ENCODE measurements at regions not wholly inside any gene's neighbourhood (a gene's known extent, or its start where the extent isn't known, plus 50 kb on each side); places are given as distances from the start of the nearest gene placed in this dataset.

DNA sequence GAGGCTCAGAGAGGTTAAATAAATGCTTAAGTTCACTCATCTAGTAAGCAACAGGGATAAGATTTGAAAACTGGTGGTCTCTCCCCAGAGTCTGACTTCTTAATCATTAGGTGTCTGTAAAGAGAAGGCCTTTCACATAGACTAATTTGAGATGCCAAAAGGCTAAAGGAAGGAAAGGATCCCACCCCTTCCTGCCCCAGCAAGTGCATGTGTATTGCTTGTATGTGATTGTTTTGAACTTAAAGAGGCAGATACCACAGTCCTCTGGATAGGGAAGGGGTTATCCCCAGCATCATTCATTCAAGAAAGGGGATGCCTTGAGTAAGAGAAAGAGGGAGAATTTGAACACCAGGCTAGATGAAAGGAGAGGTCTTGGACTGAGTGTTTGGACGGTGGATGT, 192.0 kb downstream of the OGFRL1 start (continued):
- TF ChIP-seq, protein P1, sequence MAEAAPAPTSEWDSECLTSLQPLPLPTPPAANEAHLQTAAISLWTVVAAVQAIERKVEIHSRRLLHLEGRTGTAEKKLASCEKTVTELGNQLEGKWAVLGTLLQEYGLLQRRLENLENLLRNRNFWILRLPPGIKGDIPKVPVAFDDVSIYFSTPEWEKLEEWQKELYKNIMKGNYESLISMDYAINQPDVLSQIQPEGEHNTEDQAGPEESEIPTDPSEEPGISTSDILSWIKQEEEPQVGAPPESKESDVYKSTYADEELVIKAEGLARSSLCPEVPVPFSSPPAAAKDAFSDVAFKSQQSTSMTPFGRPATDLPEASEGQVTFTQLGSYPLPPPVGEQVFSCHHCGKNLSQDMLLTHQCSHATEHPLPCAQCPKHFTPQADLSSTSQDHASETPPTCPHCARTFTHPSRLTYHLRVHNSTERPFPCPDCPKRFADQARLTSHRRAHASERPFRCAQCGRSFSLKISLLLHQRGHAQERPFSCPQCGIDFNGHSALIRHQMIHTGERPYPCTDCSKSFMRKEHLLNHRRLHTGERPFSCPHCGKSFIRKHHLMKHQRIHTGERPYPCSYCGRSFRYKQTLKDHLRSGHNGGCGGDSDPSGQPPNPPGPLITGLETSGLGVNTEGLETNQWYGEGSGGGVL (tag by site-specific recombination; IDR thresholded peaks at IDR 0.05), result no peak
- no peak for TF ChIP-seq ZNF302 (tag by site-specific recombination; IDR thresholded peaks at IDR 0.05; ENCODE audit: low read depth)
- no peak for TF ChIP-seq ZNF658 (tag by site-specific recombination; IDR thresholded peaks at IDR 0.05)
- no peak for TF ChIP-seq ZNF140 (tag by site-specific recombination; IDR thresholded peaks at IDR 0.05)
- TF ChIP-seq, protein P2, sequence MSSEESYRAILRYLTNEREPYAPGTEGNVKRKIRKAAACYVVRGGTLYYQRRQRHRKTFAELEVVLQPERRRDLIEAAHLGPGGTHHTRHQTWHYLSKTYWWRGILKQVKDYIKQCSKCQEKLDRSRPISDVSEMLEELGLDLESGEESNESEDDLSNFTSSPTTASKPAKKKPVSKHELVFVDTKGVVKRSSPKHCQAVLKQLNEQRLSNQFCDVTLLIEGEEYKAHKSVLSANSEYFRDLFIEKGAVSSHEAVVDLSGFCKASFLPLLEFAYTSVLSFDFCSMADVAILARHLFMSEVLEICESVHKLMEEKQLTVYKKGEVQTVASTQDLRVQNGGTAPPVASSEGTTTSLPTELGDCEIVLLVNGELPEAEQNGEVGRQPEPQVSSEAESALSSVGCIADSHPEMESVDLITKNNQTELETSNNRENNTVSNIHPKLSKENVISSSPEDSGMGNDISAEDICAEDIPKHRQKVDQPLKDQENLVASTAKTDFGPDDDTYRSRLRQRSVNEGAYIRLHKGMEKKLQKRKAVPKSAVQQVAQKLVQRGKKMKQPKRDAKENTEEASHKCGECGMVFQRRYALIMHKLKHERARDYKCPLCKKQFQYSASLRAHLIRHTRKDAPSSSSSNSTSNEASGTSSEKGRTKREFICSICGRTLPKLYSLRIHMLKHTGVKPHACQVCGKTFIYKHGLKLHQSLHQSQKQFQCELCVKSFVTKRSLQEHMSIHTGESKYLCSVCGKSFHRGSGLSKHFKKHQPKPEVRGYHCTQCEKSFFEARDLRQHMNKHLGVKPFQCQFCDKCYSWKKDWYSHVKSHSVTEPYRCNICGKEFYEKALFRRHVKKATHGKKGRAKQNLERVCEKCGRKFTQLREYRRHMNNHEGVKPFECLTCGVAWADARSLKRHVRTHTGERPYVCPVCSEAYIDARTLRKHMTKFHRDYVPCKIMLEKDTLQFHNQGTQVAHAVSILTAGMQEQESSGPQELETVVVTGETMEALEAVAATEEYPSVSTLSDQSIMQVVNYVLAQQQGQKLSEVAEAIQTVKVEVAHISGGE (tag by site-specific recombination; conservative IDR thresholded peaks at IDR 0.05; ENCODE audit: low read depth), result no peak

DNA sequence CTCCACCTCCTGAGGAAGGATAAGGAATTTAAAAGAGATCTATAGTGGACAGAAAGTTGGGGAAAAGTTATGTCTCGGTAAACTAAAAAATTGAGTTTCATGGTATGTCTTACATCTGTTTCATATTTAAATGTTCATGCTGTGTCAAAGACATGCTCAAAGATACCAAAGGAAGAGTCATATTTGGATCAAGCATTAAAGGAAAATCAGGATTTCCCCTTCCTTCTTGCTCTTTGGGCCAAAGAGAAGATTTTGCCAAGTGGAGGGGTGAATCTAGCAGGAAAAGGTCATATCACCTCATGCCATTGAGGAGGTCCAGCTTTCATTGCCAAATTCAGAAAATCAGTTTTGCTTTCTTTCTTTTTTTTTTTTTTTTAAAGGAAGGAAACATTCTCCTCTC, 192.4 kb downstream of the OGFRL1 start:
- CTCF ChIA-PET, result no interaction called here
- no peak for TF ChIP-seq FEZF1 (tag by site-specific recombination; IDR thresholded peaks at IDR 0.05)
- no peak for TF ChIP-seq ZNF529 (tag by site-specific recombination; IDR thresholded peaks at IDR 0.05; ENCODE audit: insufficient replicate concordance)
- no peak for TF ChIP-seq KLF10 (tag by site-specific recombination; IDR thresholded peaks at IDR 0.05)
- TF ChIP-seq ZNF426 (tag by site-specific recombination; IDR thresholded peaks at IDR 0.05), result no peak
- TF ChIP-seq ZNF747 (tag by site-specific recombination; IDR thresholded peaks at IDR 0.05), result no peak
- TF ChIP-seq, protein P3, sequence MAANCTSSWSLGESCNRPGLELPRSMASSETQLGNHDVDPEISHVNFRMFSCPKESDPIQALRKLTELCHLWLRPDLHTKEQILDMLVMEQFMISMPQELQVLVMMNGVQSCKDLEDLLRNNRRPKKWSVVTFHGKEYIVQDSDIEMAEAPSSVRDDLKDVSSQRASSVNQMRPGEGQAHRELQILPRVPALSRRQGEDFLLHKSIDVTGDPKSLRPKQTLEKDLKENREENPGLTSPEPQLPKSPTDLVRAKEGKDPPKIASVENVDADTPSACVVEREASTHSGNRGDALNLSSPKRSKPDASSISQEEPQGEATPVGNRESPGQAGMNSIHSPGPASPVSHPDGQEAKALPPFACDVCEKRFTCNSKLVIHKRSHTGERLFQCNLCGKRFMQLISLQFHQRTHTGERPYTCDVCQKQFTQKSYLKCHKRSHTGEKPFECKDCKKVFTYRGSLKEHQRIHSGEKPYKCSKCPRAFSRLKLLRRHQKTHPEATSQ (tag by site-specific recombination; IDR thresholded peaks at IDR 0.05), result no peak
- no peak for TF ChIP-seq ZNF121 (tag by site-specific recombination; IDR thresholded peaks at IDR 0.05)
- no peak for TF ChIP-seq ZNF501 (tag by site-specific recombination; IDR thresholded peaks at IDR 0.05)
- Histone ChIP-seq H3K4me1 (ENCODE audit: control insufficient read depth, insufficient read depth, low read length) (no peaks in the 10 kb centered on the region), H3K4me3 (ENCODE audit: low read depth, low read length) (no peak overlapping the region), H3K36me3 (ENCODE audit: control insufficient read depth in 2 of 2, insufficient read depth in 1 of 2, low read length in 2 of 2) (no peaks in the 10 kb centered on the region), H3K9me3 (ENCODE audit: control insufficient read depth, insufficient read depth, low read depth, low read length) (no peaks in the 10 kb centered on the region), H3K27ac (ENCODE audit: extremely low read depth, low read depth, low read length) (no peak overlapping the region)
- POLR2A ChIA-PET, result no interaction called here

DNA sequence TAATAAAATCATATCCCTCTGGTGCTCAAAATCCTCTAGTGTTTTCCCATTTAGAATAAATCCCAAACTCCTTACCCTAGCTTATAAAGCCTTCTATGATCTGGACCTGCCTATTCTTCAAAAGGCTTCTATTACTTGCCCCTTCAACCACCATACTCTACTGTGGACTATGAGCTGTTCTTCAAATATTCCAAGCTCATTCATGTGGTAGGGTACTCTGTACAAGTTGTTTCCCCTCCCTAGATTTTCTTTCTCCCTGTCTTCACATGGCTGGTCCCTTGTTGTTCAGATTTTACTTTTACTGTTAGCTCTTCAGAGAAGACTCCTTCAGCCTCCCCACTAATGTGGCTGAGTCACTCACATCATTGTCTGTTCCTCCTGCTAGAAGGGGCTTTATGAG, 193.2 kb downstream of the OGFRL1 start:
- no peak for TF ChIP-seq ZNF221 (tag by site-specific recombination; IDR thresholded peaks at IDR 0.05; ENCODE audit: borderline replicate concordance)
- TF ChIP-seq ZNF600 (tag by site-specific recombination; IDR thresholded peaks at IDR 0.05), result no peak
- no peak for TF ChIP-seq SALL2 (tag by site-specific recombination; IDR thresholded peaks at IDR 0.05; ENCODE audit: borderline replicate concordance)
- TF ChIP-seq ZIC2 (tag by site-specific recombination; IDR thresholded peaks at IDR 0.05), result no peak
- TF ChIP-seq ZNF23 (tag by site-specific recombination; IDR thresholded peaks at IDR 0.05; ENCODE audit: borderline replicate concordance), result no peak
- no peak for TF ChIP-seq ZNF701 (tag by site-specific recombination; IDR thresholded peaks at IDR 0.05)
- ChIA-PET CTCF (interaction anchor here (0.7 to 3.5 kb wide), 3 partner anchors 30 to 1752 kb away, joined by 3 to 21 read pairs (median 4); no protein-coding TSS in a partner anchor), POLR2A (no interaction called here)
- no peak overlapping the region for H3K4me3 ChIP-seq (ENCODE audit: low read depth, low read length)
- no peaks in the 10 kb centered on the region for H3K36me3 ChIP-seq (ENCODE audit: control insufficient read depth in 2 of 2, insufficient read depth in 1 of 2, low read length in 2 of 2)
- no peaks in the 10 kb centered on the region for H3K4me1 ChIP-seq (ENCODE audit: control insufficient read depth, insufficient read depth, low read length)
- no peak overlapping the region for H3K27ac ChIP-seq (ENCODE audit: extremely low read depth, low read depth, low read length)
- H3K9me3 ChIP-seq (ENCODE audit: control insufficient read depth, insufficient read depth, low read depth, low read length), result no peaks in the 10 kb centered on the region
